ENCODE measurements at regions not wholly inside any gene's neighbourhood (a gene's known extent, or its start where the extent isn't known, plus 50 kb on each side); places are given as distances from the start of the nearest gene placed in this dataset.

DNA sequence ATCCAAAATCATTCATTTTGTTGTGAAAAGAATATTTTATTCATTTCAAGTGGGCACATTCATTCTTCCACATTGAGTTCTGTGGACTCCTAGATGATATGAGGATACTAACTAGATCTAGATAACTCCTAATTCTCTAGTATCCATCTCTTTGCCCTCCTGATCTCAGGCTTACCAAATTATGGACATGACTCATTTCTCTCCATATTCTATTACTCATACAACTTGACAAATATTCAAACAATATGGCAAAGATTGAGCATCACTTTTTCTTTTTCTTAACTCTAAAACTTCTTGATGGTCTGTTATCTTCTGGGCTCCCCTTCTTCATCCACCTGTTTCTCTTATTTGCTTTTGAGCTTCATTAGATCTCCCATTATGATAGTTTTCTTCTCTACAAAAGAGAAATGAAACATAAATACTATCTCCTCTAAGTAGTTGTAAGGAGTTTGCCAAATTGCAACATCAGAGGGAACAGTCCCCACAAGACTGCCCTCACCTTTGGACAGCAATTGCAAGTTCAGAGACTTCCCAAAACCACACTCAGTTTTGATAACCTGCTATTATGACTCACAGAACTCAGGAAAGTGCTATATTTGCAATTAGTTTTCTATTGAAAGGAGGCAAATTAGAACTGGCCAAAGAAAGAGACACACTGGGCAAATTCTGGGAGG, 422.9 kb downstream of the SPRY1 start:
- TF ChIP-seq, protein P1, sequence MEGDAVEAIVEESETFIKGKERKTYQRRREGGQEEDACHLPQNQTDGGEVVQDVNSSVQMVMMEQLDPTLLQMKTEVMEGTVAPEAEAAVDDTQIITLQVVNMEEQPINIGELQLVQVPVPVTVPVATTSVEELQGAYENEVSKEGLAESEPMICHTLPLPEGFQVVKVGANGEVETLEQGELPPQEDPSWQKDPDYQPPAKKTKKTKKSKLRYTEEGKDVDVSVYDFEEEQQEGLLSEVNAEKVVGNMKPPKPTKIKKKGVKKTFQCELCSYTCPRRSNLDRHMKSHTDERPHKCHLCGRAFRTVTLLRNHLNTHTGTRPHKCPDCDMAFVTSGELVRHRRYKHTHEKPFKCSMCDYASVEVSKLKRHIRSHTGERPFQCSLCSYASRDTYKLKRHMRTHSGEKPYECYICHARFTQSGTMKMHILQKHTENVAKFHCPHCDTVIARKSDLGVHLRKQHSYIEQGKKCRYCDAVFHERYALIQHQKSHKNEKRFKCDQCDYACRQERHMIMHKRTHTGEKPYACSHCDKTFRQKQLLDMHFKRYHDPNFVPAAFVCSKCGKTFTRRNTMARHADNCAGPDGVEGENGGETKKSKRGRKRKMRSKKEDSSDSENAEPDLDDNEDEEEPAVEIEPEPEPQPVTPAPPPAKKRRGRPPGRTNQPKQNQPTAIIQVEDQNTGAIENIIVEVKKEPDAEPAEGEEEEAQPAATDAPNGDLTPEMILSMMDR (IDR thresholded peaks at IDR 0.05), result no peak
- TF ChIP-seq POLR2AphosphoS5 (IDR thresholded peaks at IDR 0.05) (no peak), POLR2A (IDR thresholded peaks at IDR 0.05) (no peak), EP300 (IDR thresholded peaks at IDR 0.05) (no peak)

Measured in suprapubic skin (tissue), 4 donors.